Stimulated activated CD8-positive, alpha-beta memory T cell treated with anti-CD3 and anti-CD28 coated beads, Interleukin-12 subunit alpha, Interleukin-12 subunit beta, amount 100 ng/mL, for 4 hours (primary cell): ENCODE measurements at regions not wholly inside any gene's neighbourhood (a gene's known extent, or its start where the extent isn't known, plus 50 kb on each side); places are given as distances from the start of the nearest gene placed in this dataset.
"Not testable (repeated sequence)": the region's sequence is repeated elsewhere in the genome, so short reads cannot be mapped to it uniquely, and the experiment has no call there.

Experiments
- DNase-seq: peaks from one replicate; pipeline ENCODE4 v3.0.0-alpha.2; 2020; ENCODE audit warnings: low read depth

DNA sequence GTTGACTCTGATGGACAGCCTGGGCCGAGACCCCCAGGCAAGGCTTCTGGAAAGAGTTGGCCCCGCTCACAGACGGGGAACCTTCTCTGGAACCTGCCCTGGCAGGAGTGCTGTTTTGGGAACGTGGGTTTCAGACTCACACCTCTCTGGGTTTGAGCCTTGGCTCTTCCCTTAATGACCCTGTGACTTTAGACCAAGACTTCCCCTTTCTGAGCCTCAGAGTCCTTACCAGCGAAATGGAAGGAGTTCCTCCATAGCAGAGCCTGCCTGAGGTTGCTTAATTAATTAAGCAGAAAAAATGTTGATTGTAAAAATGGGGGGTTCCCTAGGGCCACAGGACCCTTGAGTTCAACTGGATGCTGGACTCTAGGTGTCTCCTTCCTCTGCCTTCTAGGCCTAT lies 408.2 kb downstream of the SEC14L1 start:
- no peak for DNase-seq

DNA sequence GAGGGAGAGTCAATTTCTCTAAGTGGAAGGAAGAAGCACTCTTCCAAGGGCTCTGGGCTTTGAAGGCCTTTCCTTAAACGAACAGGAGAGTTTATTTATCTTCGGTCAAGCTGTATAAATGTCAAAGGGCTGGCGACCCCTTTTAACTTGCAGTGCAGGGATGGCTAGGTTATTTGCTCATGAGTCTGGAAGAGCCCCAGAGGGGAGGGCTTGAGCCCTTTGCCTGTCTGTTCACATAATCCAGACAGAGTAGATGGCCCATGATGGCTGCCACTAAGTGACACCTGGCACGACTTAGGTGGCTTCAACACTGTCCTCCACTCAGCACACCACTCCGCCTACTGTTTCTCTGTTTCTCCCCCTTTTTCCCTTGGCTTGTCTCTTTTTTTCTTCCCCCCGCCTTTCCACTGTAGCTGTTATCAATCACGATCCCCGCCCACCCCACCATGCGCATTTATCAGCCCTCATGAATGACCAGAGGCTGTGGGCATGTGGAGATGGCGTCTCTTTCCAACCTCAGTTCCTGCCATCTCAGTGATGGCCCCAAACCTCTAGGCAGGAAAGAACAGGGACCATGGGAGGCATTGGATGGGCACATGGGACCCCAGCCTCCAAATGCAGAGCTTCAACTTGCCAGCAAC lies 408.7 kb upstream of the TNRC6C start:
- DNase-seq: no peak

- no peak for DNase-seq
Observed at GRCh38 chr17:77553459-77554066, 404.9 kb upstream of the TNRC6C start.

GRCh38 chr17:77555121-77555591 lies 403.3 kb upstream of the TNRC6C start:
- DNase-seq: no peak

DNA sequence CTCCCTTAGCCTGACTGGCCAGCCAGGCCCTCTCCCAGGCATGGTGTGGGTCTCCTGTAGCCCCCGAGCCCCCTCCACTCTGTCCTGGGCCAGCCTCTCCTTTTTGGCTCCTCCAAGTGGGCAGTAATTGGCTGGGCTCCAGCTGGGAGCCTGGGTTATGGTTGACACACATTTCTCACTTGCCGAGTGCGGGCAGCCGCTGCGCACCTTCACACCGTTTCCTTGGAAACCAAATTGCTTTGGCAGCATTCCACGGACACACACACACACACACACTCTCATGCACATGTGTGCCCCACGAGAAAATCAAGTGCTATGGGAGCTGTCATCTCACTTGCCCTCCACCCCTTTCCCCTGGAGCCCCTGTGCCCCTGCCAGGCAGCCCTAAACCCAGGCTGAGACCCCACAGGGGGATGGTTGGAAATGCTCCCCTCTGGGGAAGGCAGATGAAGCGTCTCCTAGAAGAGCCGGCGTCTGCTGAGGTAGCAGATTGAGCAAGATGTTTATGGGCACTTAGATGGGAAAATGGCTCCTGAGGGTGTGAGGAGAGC lies 402.7 kb upstream of the TNRC6C start:
- DNase-seq: no peak

- DNase-seq: no peak
Observed at GRCh38 chr17:77556383-77557061, 402.0 kb upstream of the TNRC6C start.

GRCh38 chr17:77558846-77559626 lies 399.5 kb upstream of the TNRC6C start:
- no peak for DNase-seq

DNA sequence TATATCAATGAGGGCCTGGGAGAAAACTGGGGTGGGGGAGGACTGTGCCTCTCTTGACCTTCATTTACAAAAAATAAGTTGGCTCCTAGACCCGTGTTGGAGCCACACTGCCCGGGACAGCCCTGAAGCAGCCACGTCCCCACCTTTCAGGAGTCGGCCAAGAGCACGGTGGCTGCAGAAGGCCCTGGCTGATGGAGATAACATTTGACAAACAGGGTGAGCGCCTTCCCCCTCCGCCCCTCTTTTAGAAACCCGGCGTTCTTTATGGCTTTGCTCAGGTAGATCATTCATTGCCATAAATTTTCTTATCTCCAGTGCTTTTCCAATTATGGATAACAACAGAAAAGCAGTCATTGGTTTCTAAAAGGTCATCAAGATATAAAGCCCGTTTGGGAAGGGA lies 398.1 kb upstream of the TNRC6C start:
- no peak for DNase-seq

GRCh38 chr17:77560841-77561240 lies 397.7 kb upstream of the TNRC6C start:
- no peak for DNase-seq

DNA sequence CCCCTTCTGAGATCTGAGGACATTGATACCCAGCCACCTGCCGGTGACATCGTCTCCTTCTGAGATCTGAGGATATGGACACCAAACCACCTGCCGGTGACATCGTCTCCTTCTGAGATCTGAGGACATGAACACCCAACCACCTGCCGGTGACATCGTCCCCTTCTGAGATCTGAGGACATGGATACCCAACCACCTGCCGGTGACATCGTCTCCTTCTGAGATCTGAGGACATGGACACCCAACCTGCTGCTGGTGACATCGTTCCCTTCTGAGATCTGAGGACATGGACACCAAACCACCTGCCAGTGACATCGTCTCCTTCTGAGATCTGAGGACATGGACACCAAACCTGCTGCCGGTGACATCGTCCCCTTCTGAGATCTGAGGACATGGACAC lies 396.1 kb upstream of the TNRC6C start:
- DNase-seq: not testable (repeated sequence)

DNA sequence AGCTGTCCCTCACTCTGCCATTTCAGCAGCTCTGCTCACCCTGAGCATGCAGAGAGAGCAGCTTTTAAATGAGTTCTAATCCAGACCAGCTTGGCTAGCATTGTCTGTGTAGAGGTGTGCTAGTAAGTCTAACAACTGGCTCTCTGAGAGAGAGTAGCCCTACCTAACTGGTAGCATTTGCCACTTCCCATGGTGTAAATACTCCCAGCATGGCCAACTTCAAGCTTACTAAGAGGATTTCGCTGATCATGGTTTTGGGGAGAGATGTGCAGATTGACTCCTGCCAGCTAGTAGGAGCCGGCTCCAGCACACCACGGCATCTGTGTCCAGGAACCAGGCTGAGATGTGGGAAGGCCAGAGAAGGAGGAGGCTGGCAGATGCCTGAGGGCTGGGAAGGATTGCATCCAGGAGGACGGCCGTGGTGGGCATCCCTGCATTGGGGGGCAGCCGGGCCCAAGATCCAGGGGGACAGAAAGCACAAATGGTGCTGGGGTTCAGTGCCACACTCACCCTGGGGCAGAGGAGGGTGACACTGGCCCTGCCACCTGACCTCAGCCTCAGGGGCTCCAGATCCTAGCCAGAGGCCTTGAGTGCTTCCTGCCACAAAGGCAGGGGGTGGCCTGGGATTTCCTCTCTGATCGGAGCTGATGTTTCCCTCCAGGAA lies 394.9 kb upstream of the TNRC6C start:
- no peak for DNase-seq

- DNase-seq: no peak
Observed at GRCh38 chr17:77564278-77564920, 394.1 kb upstream of the TNRC6C start.

GRCh38 chr17:77565166-77565565 lies 393.3 kb upstream of the TNRC6C start:
- DNase-seq: no peak

- no peak for DNase-seq
Observed at GRCh38 chr17:77566151-77566550, 392.4 kb upstream of the TNRC6C start.

GRCh38 chr17:77566566-77567138 lies 391.9 kb upstream of the TNRC6C start:
- no peak for DNase-seq

- DNase-seq: no peak
Observed at GRCh38 chr17:77568540-77568939, 390.0 kb upstream of the TNRC6C start.

GRCh38 chr17:77569846-77570564 lies 388.5 kb upstream of the TNRC6C start:
- no peak for DNase-seq

DNA sequence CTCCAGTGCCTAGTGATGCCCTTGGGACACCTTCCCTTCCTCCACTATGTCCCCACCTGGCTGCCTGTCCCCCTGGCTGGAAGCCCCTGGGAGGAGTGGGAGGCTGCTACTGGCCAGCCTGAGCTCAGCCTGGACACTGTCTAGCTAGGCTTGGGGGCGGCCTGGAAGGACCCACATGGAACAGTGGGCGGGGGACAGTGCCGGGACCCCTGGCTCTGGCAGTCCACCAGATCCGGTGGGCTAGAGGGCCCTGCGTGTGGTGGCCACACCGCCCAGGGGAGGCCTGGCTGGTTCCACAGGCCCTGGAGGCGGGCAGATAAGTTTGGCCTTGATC lies 388.0 kb upstream of the TNRC6C start:
- DNase-seq: no peak

GRCh38 chr17:77571155-77571981 lies 387.1 kb upstream of the TNRC6C start:
- DNase-seq: no peak
